GM19397 (cell line): ENCODE measurements at regions not wholly inside any gene's neighbourhood (a gene's known extent, or its start where the extent isn't known, plus 50 kb on each side); places are given as distances from the start of the nearest gene placed in this dataset.

Source experiments
- ATAC-seq: cut with Tn5 transposase; IDR thresholded peaks from one replicate; pipeline ENCODE4 v1.9.1; 2021; ENCODE audit warnings: mild to moderate bottlenecking, moderate library complexity; ENCODE audit not compliant: unreplicated experiment

- no peak for ATAC-seq
Measured at GRCh38 chr22:47605886-47606285, 843.4 kb downstream of the TBC1D22A start.

DNA sequence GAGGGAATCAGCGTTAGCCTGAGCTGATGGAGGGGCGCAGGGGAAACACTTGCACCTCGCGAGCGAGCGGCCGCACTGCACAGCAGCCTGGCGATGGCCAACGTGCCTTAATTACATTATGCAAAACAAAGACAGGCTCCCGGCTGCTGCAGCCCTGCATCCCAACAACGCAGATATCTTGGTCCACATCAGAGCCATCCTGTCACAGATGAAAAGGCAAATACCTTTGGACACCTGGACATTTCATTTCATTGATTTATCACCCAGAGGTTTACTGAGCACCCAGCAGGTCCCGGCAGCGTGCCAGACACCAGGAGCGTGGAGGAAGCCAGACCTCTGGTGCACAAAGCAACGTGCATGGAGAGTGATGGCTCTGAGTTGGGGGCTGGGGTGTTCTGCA, 843.0 kb downstream of the TBC1D22A start:
- ATAC-seq: no peak

GRCh38 chr22:47604563-47604962, 842.1 kb downstream of the TBC1D22A start:
- no peak for ATAC-seq

DNA sequence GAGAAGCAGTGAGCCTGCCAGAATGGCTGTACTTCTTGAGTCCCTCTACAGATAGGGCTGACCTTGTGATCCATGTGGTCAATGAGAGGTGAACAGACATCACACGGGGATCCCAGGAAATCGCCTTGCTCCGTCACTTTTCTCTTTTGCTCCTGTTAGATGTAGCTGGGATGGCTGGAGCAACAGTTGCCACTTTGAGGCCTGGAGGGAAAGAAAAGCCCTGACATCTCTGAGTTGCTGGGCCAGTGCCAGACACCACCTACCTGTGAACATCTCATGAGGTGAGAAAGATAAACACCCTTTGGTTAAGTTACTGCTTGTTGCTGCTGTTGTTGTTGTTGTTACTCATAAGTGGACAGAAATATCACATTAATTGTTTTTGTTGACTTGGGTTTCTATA, 840.3 kb downstream of the TBC1D22A start:
- ATAC-seq: no peak

GRCh38 chr22:47601666-47602065, 839.2 kb downstream of the TBC1D22A start:
- ATAC-seq: no peak

GRCh38 chr22:47600791-47601625, 838.6 kb downstream of the TBC1D22A start:
- ATAC-seq: no peak

DNA sequence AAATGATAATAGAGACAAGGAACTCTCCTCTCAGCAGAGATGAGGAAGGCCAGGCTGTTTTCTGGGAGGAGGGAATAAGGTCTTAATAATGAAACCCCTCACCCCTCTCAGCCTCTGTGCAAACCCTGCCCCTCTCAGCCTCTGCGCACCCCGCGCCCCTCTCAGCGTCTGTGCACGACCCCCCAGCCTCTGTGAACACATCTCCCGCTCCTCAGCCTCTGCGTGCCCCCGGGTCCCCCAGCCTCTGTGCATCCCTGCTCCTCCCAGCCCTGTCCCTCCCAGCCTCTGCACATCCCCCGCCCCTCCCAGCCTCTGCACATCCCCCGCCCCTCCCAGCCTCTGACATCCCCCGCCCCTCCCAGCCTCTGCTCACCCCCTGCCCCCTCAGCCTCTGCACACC, 837.8 kb downstream of the TBC1D22A start:
- no peak for ATAC-seq

- no peak for ATAC-seq
Measured at GRCh38 chr22:47599753-47600152, 837.3 kb downstream of the TBC1D22A start.

DNA sequence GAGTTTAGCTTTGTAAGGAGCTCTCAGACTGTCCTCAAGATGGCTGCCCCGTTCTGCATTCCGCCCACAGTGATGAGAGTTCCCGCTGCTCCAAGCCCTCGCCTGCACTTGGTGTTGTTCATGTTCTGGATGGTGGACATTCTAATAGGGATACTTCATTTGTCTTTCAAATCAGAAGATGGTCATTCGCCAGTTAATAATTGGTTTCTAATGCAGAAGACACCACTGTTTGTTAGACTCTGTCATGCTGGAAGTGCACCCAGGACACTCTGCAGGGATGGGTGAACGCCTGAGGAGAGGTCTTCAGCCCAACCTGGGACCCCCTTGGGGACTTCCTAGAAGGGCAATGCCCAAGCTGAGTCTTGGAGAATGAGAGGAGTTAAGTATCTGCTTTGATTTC, 836.4 kb downstream of the TBC1D22A start:
- no peak for ATAC-seq

DNA sequence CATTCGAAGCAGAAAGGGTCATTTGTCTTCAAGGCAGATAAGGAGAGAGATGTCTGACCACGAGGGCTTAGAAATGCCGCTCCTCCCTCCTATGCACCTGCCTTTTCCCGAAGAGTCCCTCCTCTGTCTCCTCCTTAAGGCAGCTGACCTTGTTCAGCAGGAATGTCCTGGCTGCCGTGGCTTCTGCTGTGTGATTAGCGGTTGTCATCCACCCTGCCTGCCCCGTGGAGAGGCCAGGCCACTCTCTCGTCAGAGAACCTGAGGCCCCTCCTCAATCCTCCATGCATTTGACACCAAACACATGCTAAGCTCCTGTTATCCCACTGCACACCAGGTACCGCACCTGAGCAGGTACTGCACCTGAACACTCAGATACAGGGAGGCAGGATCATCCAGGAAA, 834.6 kb downstream of the TBC1D22A start:
- ATAC-seq: no peak

- ATAC-seq: no peak
Measured at GRCh38 chr22:47596176-47596690, 833.8 kb downstream of the TBC1D22A start.

GRCh38 chr22:47594836-47595521, 832.5 kb downstream of the TBC1D22A start:
- ATAC-seq: no peak

- no peak for ATAC-seq
Measured at GRCh38 chr22:47593911-47594311, 831.5 kb downstream of the TBC1D22A start.

DNA sequence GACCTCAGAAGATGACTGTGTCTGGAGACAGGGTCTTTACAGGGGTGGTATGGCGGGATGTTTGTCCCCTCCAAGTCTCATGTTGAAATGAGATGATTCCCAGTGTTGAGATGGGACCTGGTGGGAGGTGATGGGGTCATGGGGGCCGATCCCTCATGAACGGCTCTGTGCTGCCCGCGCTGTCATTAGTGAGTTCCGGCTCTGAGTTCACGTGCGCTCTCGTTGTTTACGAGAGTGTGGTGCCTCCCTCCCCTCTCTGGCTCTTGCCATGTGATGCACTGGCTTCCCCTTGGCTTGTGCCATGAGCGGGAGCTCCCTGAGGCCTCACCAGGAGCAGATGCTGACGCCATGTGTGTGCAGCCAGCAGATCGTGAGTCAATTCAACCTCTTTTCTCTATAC, 830.8 kb downstream of the TBC1D22A start:
- ATAC-seq: no peak

DNA sequence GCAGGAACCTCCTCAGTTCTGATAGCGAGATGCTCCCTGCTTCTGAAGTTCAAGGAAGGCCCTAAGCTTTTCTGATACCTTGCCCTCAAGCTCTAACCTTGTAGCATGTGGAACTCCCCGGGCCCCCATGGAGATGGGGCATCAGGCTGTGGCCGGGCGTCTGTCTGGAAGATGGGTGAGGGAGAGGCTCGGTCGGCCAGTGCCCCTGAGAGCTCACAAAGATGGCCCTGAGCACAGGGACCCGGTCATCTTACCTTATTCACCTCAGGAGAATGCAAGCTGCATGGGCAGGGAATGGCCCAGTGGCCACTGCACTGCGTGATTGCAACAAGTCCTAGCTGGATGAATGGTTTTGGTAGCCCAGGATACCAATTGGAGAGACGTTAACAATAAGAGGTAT, 830.3 kb downstream of the TBC1D22A start:
- ATAC-seq: no peak

- ATAC-seq: no peak
Measured at GRCh38 chr22:47591709-47592108, 829.3 kb downstream of the TBC1D22A start.

DNA sequence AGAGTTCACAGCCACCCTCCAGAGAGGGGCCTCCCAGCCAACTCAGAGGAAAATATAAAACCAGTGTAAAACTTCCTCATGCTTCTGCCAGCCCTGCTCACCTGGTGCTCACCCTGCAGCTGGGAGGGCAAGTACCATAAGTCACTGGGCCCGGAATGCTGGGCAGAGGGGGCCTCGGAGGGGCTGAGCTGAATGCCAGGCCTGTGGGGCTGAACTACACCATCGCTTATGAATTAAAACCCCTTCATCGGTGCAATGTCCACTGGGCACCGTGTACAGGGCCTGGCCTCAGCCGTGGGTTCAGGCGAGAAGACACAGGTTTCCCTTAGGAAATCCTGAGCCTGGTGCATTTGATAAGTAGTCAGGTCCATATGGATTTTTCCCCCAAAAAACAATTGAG, 828.6 kb downstream of the TBC1D22A start:
- no peak for ATAC-seq

DNA sequence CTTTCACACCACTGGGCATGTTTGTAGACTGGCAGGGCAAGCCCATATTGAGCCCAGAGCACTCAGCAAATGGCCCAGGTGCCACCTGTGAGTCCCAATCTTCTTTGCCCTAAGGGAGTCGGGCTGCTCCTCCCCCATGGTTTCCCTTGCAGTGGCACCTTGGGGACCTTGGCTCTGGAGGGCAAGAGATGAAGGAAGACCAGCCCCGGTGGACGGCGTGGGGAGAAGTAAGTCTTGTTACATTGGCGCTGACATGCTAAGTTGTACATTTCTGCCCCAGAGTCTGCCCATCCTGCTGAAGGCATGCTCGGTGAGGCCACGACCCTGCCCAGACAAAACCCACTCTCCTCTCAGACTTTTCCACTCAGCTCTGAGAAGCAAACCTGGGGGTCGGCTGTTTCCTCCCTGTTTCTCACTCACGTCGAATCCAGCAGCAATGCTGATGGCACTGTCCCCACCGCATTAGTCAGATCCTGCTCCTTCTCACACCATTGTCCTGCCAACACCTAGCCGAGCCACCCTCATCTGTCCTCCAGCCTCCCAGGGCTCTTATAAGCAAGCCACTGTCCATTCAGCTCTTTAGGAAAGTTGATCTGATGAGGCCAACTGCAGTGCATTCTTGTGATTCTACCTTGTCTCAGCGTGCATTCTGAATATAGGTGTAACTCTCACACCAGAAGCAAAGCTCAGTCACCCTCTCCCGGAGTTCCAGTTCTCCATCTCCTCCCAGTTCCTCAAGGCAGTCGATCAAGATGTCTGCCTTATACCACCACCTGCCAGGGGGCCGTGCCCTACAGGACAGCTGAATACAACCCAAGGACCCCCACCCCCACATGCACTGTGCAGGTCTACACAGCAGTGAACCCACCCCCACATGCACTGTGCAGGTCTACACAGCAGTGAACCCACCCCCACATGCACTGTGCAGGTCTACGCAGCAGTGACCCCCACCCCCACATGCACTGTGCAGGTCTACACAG, 827.1 kb downstream of the TBC1D22A start:
- ATAC-seq: no peak

- ATAC-seq: no peak
Measured at GRCh38 chr22:47588578-47588960, 826.1 kb downstream of the TBC1D22A start.

DNA sequence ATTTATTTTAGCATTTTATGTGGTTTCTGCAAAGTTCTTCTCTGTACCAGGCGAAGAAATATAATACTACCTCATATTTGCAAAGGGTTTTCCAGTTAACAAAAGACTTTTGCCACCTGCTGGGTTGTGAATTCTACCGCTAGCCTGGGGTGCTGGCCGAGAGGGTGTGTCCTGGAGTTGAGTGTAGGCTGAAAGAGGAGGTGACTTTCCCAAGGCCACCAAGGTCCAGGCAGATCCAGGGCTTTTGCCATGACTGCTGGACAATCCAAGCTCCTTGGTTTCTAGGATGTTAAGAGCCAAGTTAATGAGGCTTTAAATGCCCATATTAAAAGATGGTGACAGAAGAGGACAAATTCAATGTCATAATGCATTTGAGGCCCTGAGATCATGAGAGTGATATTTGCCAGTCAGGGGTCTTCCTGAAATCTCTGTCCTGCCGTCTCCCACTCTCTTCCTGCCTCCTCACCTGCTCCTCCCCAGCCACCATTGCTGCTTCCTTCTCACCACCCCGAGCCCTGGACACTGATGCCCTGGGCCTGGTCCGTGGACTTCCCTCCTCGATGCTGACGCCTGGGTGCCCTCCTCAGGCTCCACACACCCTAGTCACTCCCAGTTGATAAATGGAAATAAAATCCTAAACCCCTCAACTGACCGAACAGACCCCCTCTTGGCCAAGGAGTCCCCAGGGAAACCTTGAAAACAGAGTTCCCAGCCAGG, 825.6 kb downstream of the TBC1D22A start:
- no peak for ATAC-seq
